Activated naive CD4-positive, alpha-beta T cell (primary cell): ENCODE measurements at regions not wholly inside any gene's neighbourhood (a gene's known extent, or its start where the extent isn't known, plus 50 kb on each side); places are given as distances from the start of the nearest gene placed in this dataset.

ENCODE experiments used
- DNase-seq, 4 experiments: peaks; one replicate each; lab custom pipeline; 2025; lab: John Stamatoyannopoulos, UW

GRCh38 chr17:77838748-77839697 is 119.5 kb upstream of the TNRC6C start:
- DNase-seq = no peak

GRCh38 chr17:77839698-77840512 is 118.6 kb upstream of the TNRC6C start:
- no peak for DNase-seq

DNA sequence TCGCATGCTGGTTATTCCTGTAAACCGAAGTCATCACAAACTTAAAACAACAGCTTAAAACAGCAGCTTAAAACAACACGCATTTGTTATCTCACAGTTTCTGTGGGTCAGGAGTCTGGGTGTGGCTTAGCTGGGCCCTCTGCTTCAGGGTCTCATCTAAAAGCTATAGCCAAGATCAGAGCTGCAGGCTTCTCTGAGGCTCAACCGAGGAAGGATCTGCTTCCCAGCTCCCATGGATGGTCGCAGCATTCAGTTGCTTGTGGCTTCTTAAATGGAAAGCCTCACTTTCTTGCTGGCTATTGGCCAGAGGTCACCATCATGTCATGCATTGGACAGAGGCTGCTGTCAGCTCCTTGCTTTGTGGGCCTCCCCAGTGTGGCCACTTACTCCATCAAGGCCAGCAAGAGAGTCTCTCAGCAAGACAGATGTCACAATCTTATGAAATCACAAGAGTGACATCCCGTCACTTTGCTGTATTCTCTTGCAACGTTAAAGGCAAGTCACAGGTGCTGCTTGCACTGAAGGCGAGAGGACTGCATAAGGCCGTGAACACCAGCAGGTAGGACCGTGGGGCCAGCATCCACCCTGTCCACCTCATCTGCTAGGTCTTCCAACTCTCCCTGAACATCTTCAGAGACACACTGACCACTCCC is 117.9 kb upstream of the TNRC6C start:
- no peak for DNase-seq

DNA sequence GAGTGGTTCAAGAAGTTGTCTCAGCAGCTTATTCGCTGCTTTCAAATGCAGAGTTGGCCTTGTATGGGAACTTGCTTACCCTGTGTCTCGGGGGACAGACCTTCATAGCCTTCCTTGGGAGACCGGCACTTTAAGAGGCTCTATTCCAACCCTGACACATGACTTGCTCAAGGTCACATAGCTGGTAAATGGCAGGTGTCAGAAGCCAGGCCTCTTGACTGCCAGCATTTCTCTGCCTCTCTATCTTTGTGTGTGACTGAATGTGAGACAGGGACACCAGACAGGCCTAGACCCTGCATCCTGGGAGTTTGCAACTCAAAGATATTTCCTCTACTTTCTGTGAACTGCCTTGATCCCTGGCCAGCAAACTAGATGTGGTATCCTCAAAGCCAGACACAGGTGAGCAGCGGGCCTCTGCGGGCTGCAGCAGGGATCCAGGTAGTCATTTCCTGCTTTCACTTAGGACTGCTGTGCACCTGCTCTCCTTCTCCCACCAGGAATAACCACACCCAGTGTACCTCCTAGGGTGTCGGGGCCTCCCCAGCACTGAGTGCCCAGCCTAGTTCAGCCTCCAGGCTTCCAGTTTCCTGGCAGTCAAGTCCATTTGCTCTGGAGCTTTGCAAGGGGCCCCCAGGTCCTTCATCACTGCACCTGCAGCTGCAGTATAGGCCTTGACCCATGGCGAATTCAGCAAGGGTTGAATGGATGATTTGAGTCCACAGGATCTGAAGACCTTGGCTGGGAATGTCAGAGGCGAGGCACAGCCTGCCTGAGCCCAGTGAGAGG is 116.6 kb upstream of the TNRC6C start:
- no peak for DNase-seq

DNA sequence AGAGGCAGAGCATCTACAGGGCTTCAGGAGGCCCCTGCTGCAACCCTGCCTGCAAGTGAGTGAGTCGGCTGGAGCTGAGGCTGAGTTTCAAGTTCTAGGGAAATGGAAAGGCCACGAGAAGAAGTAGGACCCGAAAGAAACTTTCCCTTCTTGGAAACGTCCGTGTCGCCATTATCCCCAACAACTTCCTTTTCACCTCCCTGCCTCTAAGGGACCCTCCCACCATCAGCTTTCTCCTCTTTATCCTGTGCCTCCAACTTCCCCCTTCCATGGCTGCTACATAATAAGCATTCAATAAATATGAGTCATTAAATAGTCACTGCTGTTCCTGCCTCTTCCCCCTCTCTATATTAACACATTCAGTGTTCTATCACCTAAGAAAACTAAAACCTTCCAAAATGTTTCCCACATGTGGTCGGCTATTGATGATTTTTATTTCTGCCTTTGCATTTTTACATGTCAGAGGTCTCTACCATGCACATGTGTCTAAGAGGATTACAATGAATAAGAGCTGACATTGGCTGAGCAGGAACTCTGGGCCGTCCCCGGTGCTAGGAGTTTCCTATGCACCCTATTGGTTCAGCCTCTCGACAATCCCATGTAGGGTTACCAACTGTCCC is 115.9 kb upstream of the TNRC6C start:
- DNase-seq = no peak

DNA sequence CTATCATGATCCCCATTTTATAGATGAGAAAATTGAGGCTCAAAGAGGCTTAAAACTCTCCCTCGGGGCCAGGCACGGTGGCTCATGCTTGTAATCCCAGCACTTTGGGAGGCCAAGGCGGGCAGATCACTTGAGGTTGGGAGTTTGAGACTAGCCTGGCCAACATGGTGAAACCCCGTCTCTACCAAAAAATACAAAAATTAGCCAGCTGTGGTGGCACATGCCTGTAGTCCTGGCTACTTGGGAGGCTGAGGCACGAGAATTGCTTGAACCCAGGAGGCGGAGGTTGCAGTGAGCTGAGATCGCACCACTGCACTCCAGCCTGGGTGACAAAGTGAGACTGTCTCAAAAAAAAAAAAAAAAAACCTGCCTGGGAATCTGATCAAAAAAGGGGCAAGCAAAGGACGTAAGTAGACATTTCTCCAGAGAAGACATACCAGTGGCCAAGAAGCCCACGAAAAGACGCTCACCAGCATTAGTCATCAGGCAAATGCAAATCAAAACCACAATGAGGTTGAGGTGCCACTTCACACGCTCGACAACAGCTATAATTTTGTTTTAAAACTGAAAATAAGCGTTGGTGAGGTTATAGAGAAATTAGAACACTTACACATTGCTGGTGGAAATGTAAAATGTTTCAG is 115.1 kb upstream of the TNRC6C start:
- DNase-seq = peak in 2 of 4 experiments; percentile 20 to 36

GRCh38 chr17:77843896-77844295 is 114.6 kb upstream of the TNRC6C start:
- no peak for DNase-seq

- no peak for DNase-seq
Observed at GRCh38 chr17:77844681-77845080, 113.8 kb upstream of the TNRC6C start.

- no peak for DNase-seq
Observed at GRCh38 chr17:77845541-77846225, 112.8 kb upstream of the TNRC6C start.

DNA sequence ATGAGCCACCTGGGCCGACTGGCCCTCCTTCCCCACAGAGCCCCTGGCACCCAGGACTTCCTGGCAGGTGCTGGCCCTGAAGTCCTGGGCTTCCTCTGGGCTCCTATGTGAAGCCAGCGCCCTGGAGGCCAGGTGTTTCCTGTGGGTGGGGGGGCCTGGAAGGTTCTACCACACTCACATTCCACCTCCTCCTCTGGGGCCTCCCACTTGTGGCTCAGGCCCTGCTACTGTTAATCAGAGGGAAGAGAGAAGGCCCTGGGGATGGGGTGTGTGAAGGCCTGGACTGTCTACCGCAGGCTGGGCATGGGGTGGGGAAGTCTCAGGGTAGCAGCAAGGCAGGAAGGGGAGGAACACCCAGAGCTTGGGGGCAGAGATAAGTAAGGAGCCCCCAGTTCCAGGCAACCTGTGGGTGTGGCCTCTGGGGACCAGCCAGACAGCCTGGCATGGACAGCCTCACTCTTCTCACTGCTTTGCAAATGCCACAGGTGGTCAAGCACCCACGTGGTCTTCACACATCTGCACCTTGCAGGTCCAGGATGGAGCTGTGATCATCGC is 111.9 kb upstream of the TNRC6C start:
- peak in 1 of 4 experiments; percentile 14 for DNase-seq

- no peak for DNase-seq
Observed at GRCh38 chr17:77847221-77848085, 111.0 kb upstream of the TNRC6C start.

GRCh38 chr17:77848257-77848656 is 110.2 kb upstream of the TNRC6C start:
- DNase-seq = no peak

- no peak for DNase-seq
Observed at GRCh38 chr17:77849239-77849638, 109.3 kb upstream of the TNRC6C start.

GRCh38 chr17:77851921-77852320 is 106.6 kb upstream of the TNRC6C start:
- no peak for DNase-seq

GRCh38 chr17:77852731-77853130 is 105.8 kb upstream of the TNRC6C start:
- no peak for DNase-seq

- DNase-seq = no peak
Observed at GRCh38 chr17:77853191-77853977, 105.1 kb upstream of the TNRC6C start.

GRCh38 chr17:77854083-77854758 is 104.3 kb upstream of the TNRC6C start:
- no peak for DNase-seq
